ENCODE measurements at regions not wholly inside any gene's neighbourhood (a gene's known extent, or its start where the extent isn't known, plus 50 kb on each side); places are given as distances from the start of the nearest gene placed in this dataset.

DNA sequence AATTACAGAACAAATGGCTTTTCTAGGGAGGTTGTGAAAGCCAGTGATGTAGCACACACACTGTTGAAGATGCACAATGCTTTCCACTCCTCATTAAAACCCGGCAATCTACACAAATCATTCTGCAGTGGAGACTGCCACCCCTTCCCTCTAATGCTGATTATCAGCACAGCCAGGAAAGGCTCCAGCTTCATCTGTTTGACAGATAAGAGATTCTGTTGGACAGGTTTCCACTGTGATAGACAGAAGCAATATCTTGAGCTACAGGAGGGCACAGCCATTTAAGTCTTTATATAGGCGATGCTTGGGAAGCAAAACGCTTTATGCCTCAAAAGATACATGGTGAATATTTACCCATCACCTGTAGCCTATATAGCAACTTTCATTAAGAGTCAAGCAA, 555.6 kb downstream of the GLRX3 start:
- DNase-seq (ENCODE audit: low spot score in 2 of 2) = no peak
- no peak overlapping the region for H3K27ac ChIP-seq
- H3K9me3 ChIP-seq = no peaks in the 10 kb centered on the region
- no peak overlapping the region for H3K4me3 ChIP-seq
- TF ChIP-seq POLR2A (IDR thresholded peaks at IDR 0.05) (no peak), EP300 (IDR thresholded peaks at IDR 0.05) (no peak)
- TF ChIP-seq, protein P1, sequence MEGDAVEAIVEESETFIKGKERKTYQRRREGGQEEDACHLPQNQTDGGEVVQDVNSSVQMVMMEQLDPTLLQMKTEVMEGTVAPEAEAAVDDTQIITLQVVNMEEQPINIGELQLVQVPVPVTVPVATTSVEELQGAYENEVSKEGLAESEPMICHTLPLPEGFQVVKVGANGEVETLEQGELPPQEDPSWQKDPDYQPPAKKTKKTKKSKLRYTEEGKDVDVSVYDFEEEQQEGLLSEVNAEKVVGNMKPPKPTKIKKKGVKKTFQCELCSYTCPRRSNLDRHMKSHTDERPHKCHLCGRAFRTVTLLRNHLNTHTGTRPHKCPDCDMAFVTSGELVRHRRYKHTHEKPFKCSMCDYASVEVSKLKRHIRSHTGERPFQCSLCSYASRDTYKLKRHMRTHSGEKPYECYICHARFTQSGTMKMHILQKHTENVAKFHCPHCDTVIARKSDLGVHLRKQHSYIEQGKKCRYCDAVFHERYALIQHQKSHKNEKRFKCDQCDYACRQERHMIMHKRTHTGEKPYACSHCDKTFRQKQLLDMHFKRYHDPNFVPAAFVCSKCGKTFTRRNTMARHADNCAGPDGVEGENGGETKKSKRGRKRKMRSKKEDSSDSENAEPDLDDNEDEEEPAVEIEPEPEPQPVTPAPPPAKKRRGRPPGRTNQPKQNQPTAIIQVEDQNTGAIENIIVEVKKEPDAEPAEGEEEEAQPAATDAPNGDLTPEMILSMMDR (IDR thresholded peaks at IDR 0.05) = no peak
- H3K4me1 ChIP-seq = no peaks in the 10 kb centered on the region
- H3K27me3 ChIP-seq = no peaks in the 10 kb centered on the region
- H3K36me3 ChIP-seq = no peaks in the 10 kb centered on the region
- 73 to 79% methylated on average over 3 of the region's 3 CpGs for WGBS, 2 donors

DNA sequence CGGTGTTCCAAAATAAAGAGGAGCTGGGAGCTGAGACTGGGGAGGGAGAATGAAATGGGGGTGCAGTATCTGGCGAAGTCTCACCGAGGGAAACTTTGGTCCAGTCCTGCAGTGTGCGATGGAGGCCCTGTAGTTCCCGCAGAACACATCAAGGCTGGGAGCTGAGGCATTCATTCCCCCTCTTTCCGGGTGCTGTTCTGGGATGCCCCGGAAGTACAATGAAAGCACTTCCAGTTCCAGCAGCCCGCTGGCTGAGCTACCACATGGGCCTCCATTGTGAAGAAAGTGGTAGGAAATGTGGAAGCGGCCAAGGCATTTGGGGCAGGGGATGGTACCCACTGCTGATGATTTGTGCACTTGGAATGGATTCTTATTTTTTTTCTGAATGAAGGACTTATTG, 560.7 kb downstream of the GLRX3 start:
- Histone ChIP-seq H3K27me3 (no peaks in the 10 kb centered on the region), H3K4me1 (no peaks in the 10 kb centered on the region), H3K36me3 (no peaks in the 10 kb centered on the region), H3K4me3 (no peak overlapping the region), H3K9me3 (no peaks in the 10 kb centered on the region), H3K27ac (no peak overlapping the region)
- WGBS, 2 donors = 91 to 92% methylated on average over 9 of the region's 9 CpGs
- DNase-seq (ENCODE audit: low spot score in 2 of 2) = no peak
- TF ChIP-seq, protein P1 (IDR thresholded peaks at IDR 0.05) = no peak
- no peak for TF ChIP-seq POLR2A (IDR thresholded peaks at IDR 0.05)
- no peak for TF ChIP-seq EP300 (IDR thresholded peaks at IDR 0.05)

DNA sequence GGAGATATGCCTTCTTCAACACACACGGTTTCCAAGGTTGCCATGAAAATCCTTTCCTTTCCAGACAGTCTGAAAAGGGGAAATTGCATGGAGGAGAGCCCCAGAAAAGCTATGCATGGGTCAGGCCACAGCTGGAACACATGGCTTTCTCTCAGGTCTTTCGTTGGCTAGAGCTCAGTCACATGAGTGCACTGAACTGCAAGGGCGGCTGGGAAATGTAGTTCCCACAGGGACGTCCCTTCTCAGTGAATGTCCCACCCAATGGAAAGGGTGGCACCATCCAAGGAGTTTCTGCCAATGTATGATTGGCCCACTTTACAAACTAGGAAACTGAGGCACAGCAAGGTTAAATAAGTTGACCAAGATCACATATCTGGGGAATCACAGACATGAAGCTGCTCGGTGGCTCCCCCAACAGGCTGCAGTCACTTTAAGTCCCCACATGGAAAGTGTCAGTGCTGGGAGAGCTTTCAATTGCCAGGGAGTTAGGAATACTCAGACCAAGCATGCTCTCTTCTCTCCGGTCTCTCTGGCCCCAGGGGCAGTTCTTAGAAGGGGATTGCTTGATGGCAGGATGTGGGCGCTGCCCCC, 571.3 kb downstream of the GLRX3 start:
- H3K36me3 ChIP-seq = no peaks in the 10 kb centered on the region
- DNase-seq (ENCODE audit: low spot score in 2 of 2) = no peak
- H3K4me1 ChIP-seq = no peaks in the 10 kb centered on the region
- TF ChIP-seq EP300 (IDR thresholded peaks at IDR 0.05) (no peak), POLR2A (IDR thresholded peaks at IDR 0.05) (no peak)
- TF ChIP-seq, protein P1 (IDR thresholded peaks at IDR 0.05) = no peak
- H3K4me3 ChIP-seq = no peak overlapping the region
- no peak overlapping the region for H3K27ac ChIP-seq
- 81 to 87% methylated on average over 7 of the region's 7 CpGs for WGBS, 2 donors
- no peaks in the 10 kb centered on the region for H3K27me3 ChIP-seq
- peaks cover 0 to 7% (median 0%) of the 10 kb centered on the region in 4 donors for H3K9me3 ChIP-seq

DNA sequence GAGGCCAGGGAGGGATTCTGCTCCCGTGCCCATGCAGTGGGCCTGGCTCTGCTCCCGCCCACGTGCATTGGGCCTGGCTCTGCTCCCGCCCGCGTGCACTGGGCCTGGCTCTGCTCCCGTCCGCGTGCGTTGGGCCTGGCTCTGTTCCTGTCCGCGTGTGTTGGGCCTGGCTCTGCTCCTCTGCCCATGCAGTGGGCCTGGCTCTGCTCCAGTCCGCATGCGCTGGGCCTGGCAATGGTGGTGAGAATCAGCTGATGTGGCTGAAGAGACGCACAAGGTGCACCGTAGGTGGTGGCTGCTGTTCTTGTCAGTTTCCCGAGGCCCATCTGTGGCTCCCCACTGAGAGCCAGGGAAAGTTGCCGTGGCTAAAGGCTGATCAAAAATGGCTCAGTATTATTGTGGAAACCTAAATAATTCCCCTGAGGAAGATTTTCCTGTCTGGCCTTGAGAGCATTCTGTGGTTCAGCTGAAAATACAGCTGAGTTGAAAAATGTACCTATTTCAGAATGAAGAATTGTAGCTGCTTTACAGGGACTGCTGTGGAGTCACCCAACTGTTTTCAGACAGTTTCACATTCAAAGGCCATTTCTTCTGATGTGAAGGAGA, 572.4 kb downstream of the GLRX3 start:
- no peaks in the 10 kb centered on the region for H3K4me1 ChIP-seq
- no peak for DNase-seq (ENCODE audit: low spot score in 2 of 2)
- no peaks in the 10 kb centered on the region for H3K36me3 ChIP-seq
- no peak overlapping the region for H3K4me3 ChIP-seq
- TF ChIP-seq EP300 (IDR thresholded peaks at IDR 0.05) (no peak), POLR2A (IDR thresholded peaks at IDR 0.05) (no peak)
- TF ChIP-seq, protein P1 (IDR thresholded peaks at IDR 0.05) = no peak
- H3K9me3 ChIP-seq = peaks cover 0 to 7% (median 0%) of the 10 kb centered on the region in 4 donors
- H3K27me3 ChIP-seq = no peaks in the 10 kb centered on the region
- no peak overlapping the region for H3K27ac ChIP-seq
- 79 to 95% methylated on average over 12 to 13 of the region's 18 CpGs for WGBS, 2 donors

DNA sequence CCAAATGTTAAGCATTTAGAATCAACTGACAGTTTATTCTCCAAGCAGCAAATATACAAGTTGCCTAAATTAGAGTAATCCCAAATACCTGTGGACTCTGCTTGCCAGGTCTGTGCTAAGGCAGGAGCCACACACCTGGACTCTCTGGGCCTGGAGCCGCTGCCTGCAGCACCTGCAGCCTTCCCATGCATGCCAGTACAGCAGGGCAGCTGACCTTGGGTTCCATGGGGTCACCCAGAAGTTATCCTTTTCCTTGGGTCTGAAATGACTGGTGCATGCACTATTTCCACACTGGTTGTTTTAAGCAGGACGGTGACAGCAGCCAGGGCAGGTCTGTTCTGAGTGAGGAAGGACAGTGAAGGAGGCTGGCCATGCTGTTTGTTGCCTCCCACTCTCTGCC, 573.2 kb downstream of the GLRX3 start:
- 64 to 76% methylated on average over 2 of the region's 2 CpGs for WGBS, 2 donors
- no peak for TF ChIP-seq EP300 (IDR thresholded peaks at IDR 0.05)
- TF ChIP-seq, protein P1 (IDR thresholded peaks at IDR 0.05) = no peak
- no peak for TF ChIP-seq POLR2A (IDR thresholded peaks at IDR 0.05)
- Histone ChIP-seq H3K9me3 (peaks cover 0 to 7% (median 0%) of the 10 kb centered on the region in 4 donors), H3K36me3 (no peaks in the 10 kb centered on the region), H3K27me3 (no peaks in the 10 kb centered on the region), H3K27ac (no peak overlapping the region), H3K4me3 (no peak overlapping the region), H3K4me1 (no peaks in the 10 kb centered on the region)
- no peak for DNase-seq (ENCODE audit: low spot score in 2 of 2)
